ENCODE measurements at regions not wholly inside any gene's neighbourhood (a gene's known extent, or its start where the extent isn't known, plus 50 kb on each side); places are given as distances from the start of the nearest gene placed in this dataset.

- Histone ChIP-seq H3K27me3 (peaks cover 0 to 4% of the 10 kb centered on the region in 2 donors), H3K36me3 (no peaks in the 10 kb centered on the region), H3K4me1 (no peaks in the 10 kb centered on the region), H3K9me3 (no peaks in the 10 kb centered on the region), H3K27ac (no peak overlapping the region), H3K4me3 (no peak overlapping the region)
- TF ChIP-seq POLR2AphosphoS5 (IDR thresholded peaks at IDR 0.05), result no peak
- no peak for TF ChIP-seq CTCF (IDR thresholded peaks at IDR 0.05)
- no peak for TF ChIP-seq POLR2A (IDR thresholded peaks at IDR 0.05)
- intact Hi-C loops (cut with DNase I; ENCODE audit: low total_unique reads), result no loop called here
- no peak for DNase-seq (ENCODE audit: low spot score in 2 of 2)
Observed at GRCh38 chr5:114305402-114306207, 56.3 kb upstream of the KCNN2 start.

GRCh38 chr5:114308017-114308416, 53.9 kb upstream of the KCNN2 start:
- no peak for DNase-seq (ENCODE audit: low spot score in 2 of 2)
- intact Hi-C loops (cut with DNase I; ENCODE audit: low total_unique reads), result no loop called here

GRCh38 chr5:114308508-114308907, 53.4 kb upstream of the KCNN2 start:
- Histone ChIP-seq H3K4me1 (no peaks in the 10 kb centered on the region), H3K27ac (no peak overlapping the region), H3K9me3 (no peaks in the 10 kb centered on the region), H3K4me3 (no peak overlapping the region), H3K36me3 (no peaks in the 10 kb centered on the region), H3K27me3 (no peaks in the 10 kb centered on the region)
- intact Hi-C loops (cut with DNase I; ENCODE audit: low total_unique reads), result no loop called here
- no peak for DNase-seq (ENCODE audit: low spot score in 2 of 2)
- TF ChIP-seq POLR2AphosphoS5 (IDR thresholded peaks at IDR 0.05) (no peak), CTCF (IDR thresholded peaks at IDR 0.05) (no peak), POLR2A (IDR thresholded peaks at IDR 0.05) (no peak)

More at GRCh38 chr5:114308017-114308416, 53.9 kb upstream of the KCNN2 start:
- no peaks in the 10 kb centered on the region for H3K27me3 ChIP-seq
- H3K4me3 ChIP-seq, result no peak overlapping the region
- no peaks in the 10 kb centered on the region for H3K36me3 ChIP-seq
- H3K9me3 ChIP-seq, result no peaks in the 10 kb centered on the region
- no peaks in the 10 kb centered on the region for H3K4me1 ChIP-seq
- TF ChIP-seq POLR2AphosphoS5 (IDR thresholded peaks at IDR 0.05) (no peak), CTCF (IDR thresholded peaks at IDR 0.05) (no peak), POLR2A (IDR thresholded peaks at IDR 0.05) (no peak)
- H3K27ac ChIP-seq, result no peak overlapping the region

GRCh38 chr5:114310666-114311065, 51.2 kb upstream of the KCNN2 start:
- no peak for TF ChIP-seq CTCF (IDR thresholded peaks at IDR 0.05)
- TF ChIP-seq POLR2AphosphoS5 (IDR thresholded peaks at IDR 0.05), result no peak
- no peak for TF ChIP-seq POLR2A (IDR thresholded peaks at IDR 0.05)
- no peak for DNase-seq (ENCODE audit: low spot score in 2 of 2)
- Histone ChIP-seq H3K4me3 (no peak overlapping the region), H3K27ac (no peak overlapping the region), H3K9me3 (no peaks in the 10 kb centered on the region), H3K4me1 (no peaks in the 10 kb centered on the region), H3K27me3 (no peaks in the 10 kb centered on the region), H3K36me3 (no peaks in the 10 kb centered on the region)
- intact Hi-C loops (cut with DNase I; ENCODE audit: low total_unique reads), result no loop called here

- Histone ChIP-seq H3K27ac (no peak overlapping the region), H3K27me3 (no peaks in the 10 kb centered on the region), H3K4me1 (no peaks in the 10 kb centered on the region), H3K36me3 (no peaks in the 10 kb centered on the region), H3K4me3 (no peak overlapping the region), H3K9me3 (no peaks in the 10 kb centered on the region)
- intact Hi-C loops (cut with DNase I; ENCODE audit: low total_unique reads), result no loop called here
- no peak for TF ChIP-seq POLR2A (IDR thresholded peaks at IDR 0.05)
- no peak for TF ChIP-seq POLR2AphosphoS5 (IDR thresholded peaks at IDR 0.05)
- TF ChIP-seq CTCF (IDR thresholded peaks at IDR 0.05), result no peak
- DNase-seq (ENCODE audit: low spot score in 2 of 2), result no peak
Observed at GRCh38 chr5:114311281-114311680, 50.6 kb upstream of the KCNN2 start.

Measured in breast epithelium (tissue), 4 donors.